ENCODE measurements at regions not wholly inside any gene's neighbourhood (a gene's known extent, or its start where the extent isn't known, plus 50 kb on each side); places are given as distances from the start of the nearest gene placed in this dataset.

- TF ChIP-seq POLR2A (IDR thresholded peaks at IDR 0.05) (no peak), CTCF (IDR thresholded peaks at IDR 0.05) (no peak)
Observed at GRCh38 chr7:53661645-53662217, 626.3 kb downstream of the POM121L12 start.
